GM23338 (cell line): ENCODE measurements at regions not wholly inside any gene's neighbourhood (a gene's known extent, or its start where the extent isn't known, plus 50 kb on each side); places are given as distances from the start of the nearest gene placed in this dataset.

ENCODE experiments used
- ATAC-seq: fragments of 200-7000 bp; cut with Tn5 transposase; 3 replicates; pipeline ENCODE4 v1.9.1; 2020
- DNase-seq: peaks from one replicate; pipeline ENCODE4 v3.0.0-alpha.2; 2015; ENCODE audit warnings: low spot score
- H2AFZ ChIP-seq: fragments of 200-600 bp; sonication (generic); 2 replicates; pipeline ENCODE4 v1.8.0; 2016; ENCODE audit warnings: antibody characterized with exemption, mild to moderate bottlenecking, moderate library complexity
- H3F3A ChIP-seq: fragments of 200-600 bp; sonication (generic); replicated peaks from 2 replicates; pipeline ENCODE4 v1.8.0; 2017; ENCODE audit warnings: antibody characterized with exemption, mixed run types, low read depth
- H3K27ac ChIP-seq: fragments of 200-600 bp; sonication (generic); 2 replicates; pipeline ENCODE4 v1.6.1; 2016; ENCODE audit warnings: low read depth
- H3K27me3 ChIP-seq: fragments of 200-600 bp; sonication (generic); 2 replicates; pipeline ENCODE4 v1.8.0; 2016; ENCODE audit warnings: mild to moderate bottlenecking, mixed run types, moderate library complexity; ENCODE audit not compliant: insufficient read depth
- H3K36me3 ChIP-seq: fragments of 200-600 bp; sonication (generic); 2 replicates; pipeline ENCODE4 v1.8.0; 2016; ENCODE audit warnings: mild to moderate bottlenecking; ENCODE audit not compliant: insufficient read depth
- H3K4me1 ChIP-seq: fragments of 200-600 bp; sonication (generic); 2 replicates; pipeline ENCODE4 v1.8.0; 2016; ENCODE audit warnings: mild to moderate bottlenecking, moderate library complexity; ENCODE audit not compliant: insufficient read depth
- H3K4me2 ChIP-seq: fragments of 200-600 bp; sonication (generic); 2 replicates; pipeline ENCODE4 v1.7.1; 2017; ENCODE audit warnings: mixed run types
- H3K4me3 ChIP-seq: fragments of 200-600 bp; sonication (generic); 2 replicates; pipeline ENCODE4 v1.6.1; 2016; ENCODE audit warnings: mixed run types
- H3K79me2 ChIP-seq: fragments of 200-600 bp; sonication (generic); replicated peaks from 2 replicates; pipeline ENCODE4 v1.8.0; 2017; ENCODE audit warnings: mild to moderate bottlenecking; ENCODE audit not compliant: insufficient read depth
- H3K9me2 ChIP-seq: fragments of 200-600 bp; sonication (generic); 2 replicates; pipeline ENCODE4 v1.8.0; 2017; ENCODE audit not compliant: insufficient read depth
- H4K20me1 ChIP-seq: fragments of 200-600 bp; sonication (generic); replicated peaks from 2 replicates; pipeline ENCODE4 v1.8.0; 2017; ENCODE audit warnings: mild to moderate bottlenecking; ENCODE audit not compliant: insufficient read depth
- H3K27ac Mint-ChIP-seq: 2 replicates; pipeline ENCODE4 v1.8.0; 2020; ENCODE audit warnings: inconsistent platforms, mild to moderate bottlenecking, moderate library complexity, mixed read lengths
- H3K27me3 Mint-ChIP-seq: 3 replicates; pipeline ENCODE4 v1.8.0; 2022; ENCODE audit warnings: low read depth, mild to moderate bottlenecking, moderate library complexity, mixed read lengths, inconsistent platforms; ENCODE audit not compliant: insufficient read depth, poor library complexity
- H3K36me3 Mint-ChIP-seq: 3 replicates; pipeline ENCODE4 v1.8.0; 2021; ENCODE audit warnings: low read depth, mild to moderate bottlenecking, inconsistent platforms, moderate library complexity, mixed read lengths
- H3K4me1 Mint-ChIP-seq: 3 replicates; pipeline ENCODE4 v1.8.0; 2020; ENCODE audit warnings: mild to moderate bottlenecking, inconsistent platforms, mixed read lengths
- H3K4me3 Mint-ChIP-seq: 3 replicates; pipeline ENCODE4 v1.8.0; 2021; ENCODE audit warnings: moderate library complexity, mild to moderate bottlenecking, inconsistent platforms, mixed read lengths
- H3K9me3 Mint-ChIP-seq: 3 replicates; pipeline ENCODE4 v1.8.0; 2020; ENCODE audit warnings: moderate library complexity, mild to moderate bottlenecking, inconsistent platforms, mixed read lengths
- CREB1 ChIP-seq: fragments of 250-450 bp; sonication (Bioruptor Pico); IDR thresholded peaks from 2 replicates; pipeline ENCODE4 v1.5.0; 2020; ENCODE audit warnings: low read depth, mild to moderate bottlenecking, moderate library complexity
- EZH2 ChIP-seq: fragments of 200-600 bp; sonication (generic); IDR thresholded peaks from one replicate; pipeline ENCODE4 v1.8.0; 2017; ENCODE audit warnings: antibody characterized with exemption, mild to moderate bottlenecking, low read depth; ENCODE audit not compliant: unreplicated experiment
- EZH2phosphoT487 ChIP-seq: fragments of 200-600 bp; sonication (generic); IDR thresholded peaks from one replicate; pipeline ENCODE4 v1.8.1; 2018; ENCODE audit warnings: antibody characterized with exemption; ENCODE audit not compliant: unreplicated experiment
- JUNB ChIP-seq: IDR thresholded peaks from one replicate; pipeline ENCODE4 v1.6.1; 2016; ENCODE audit warnings: antibody characterized with exemption; ENCODE audit not compliant: unreplicated experiment
- NANOG ChIP-seq: IDR thresholded peaks from 2 replicates; pipeline ENCODE4 v1.6.1; 2016; ENCODE audit warnings: antibody characterized with exemption, borderline replicate concordance
- POLR2AphosphoS5 ChIP-seq: IDR thresholded peaks from 2 replicates; pipeline ENCODE4 v1.6.1; 2016; ENCODE audit warnings: antibody characterized with exemption, low read depth
- STAT1 ChIP-seq: IDR thresholded peaks from one replicate; pipeline ENCODE4 v1.6.1; 2016; ENCODE audit warnings: antibody characterized with exemption; ENCODE audit not compliant: unreplicated experiment
- ZNF114 ChIP-seq: fragments of 250-450 bp; sonication (Bioruptor Pico); IDR thresholded peaks from 2 replicates; pipeline ENCODE4 v1.5.0; 2020; ENCODE audit warnings: mild to moderate bottlenecking, moderate library complexity
- ZNF331 ChIP-seq: fragments of 250-450 bp; sonication (Bioruptor Pico); IDR thresholded peaks from 2 replicates; pipeline ENCODE4 v1.5.0; 2020; ENCODE audit warnings: low read depth, mild to moderate bottlenecking, moderate library complexity
- TF ChIP-seq, protein P1 (sequence below): IDR thresholded peaks from one replicate; pipeline ENCODE4 v1.6.1; 2018; ENCODE audit warnings: antibody characterized with exemption; ENCODE audit not compliant: unreplicated experiment
- TF ChIP-seq, protein P2 (sequence below): IDR thresholded peaks from 2 replicates; pipeline ENCODE4 v1.6.1; 2016; ENCODE audit warnings: antibody characterized with exemption
- TF ChIP-seq, protein P3 (sequence below): fragments of 250-450 bp; sonication (Bioruptor Pico); IDR thresholded peaks from 2 replicates; pipeline ENCODE4 v1.5.0; 2020; ENCODE audit warnings: mild to moderate bottlenecking, moderate library complexity
- TF ChIP-seq, protein P4 (sequence below), 2 experiments: fragments of 200-600 bp in 1 of 2; sonication (generic) in 1 of 2; conservative IDR thresholded peaks; 2 replicates each; pipeline versions ENCODE4 v1.5.1 to v1.6.1; 2016 to 2017; ENCODE audit warnings: antibody characterized with exemption in 2 of 2, low read depth in 2 of 2, mild to moderate bottlenecking in 2 of 2, moderate library complexity in 1 of 2

DNA sequence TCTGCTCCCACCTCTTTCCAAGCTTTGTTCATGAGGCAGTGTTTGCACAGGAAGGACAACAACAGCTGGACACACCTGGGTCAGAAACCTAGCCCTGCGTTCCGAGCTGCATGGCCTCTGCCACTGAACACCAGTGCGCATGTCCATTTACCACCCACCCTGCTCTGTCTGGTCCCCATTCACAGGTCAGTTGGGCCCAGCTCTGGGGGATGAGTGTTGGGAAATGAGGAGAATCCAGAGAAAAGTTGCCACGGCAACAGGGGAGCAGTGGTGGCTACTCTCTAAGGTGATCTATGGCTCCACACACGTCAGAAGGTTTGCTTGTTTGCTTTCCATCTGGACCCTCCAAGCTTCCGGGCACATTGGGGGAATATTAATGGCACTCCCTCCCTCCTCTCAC lies 70.4 kb upstream of the ASIC2 start:
- ATAC-seq (no peak), DNase-seq (no peak)
- H3K4me2 ChIP-seq = 0 out of 2 replicates have a peak overlapping the region, but pooled peaks have one; percentile 2
- H3F3A ChIP-seq = no peaks in the 10 kb centered on the region
- peaks cover 12% of the 10 kb centered on the region; the same call in 1 of the 2 replicates for H3K4me1 ChIP-seq
- peaks cover 19% of the 10 kb centered on the region for H3K4me1 Mint-ChIP-seq
- no peaks in the 10 kb centered on the region for H3K36me3 ChIP-seq
- no peak overlapping the region for H2AFZ ChIP-seq
- peaks cover 38% of the 10 kb centered on the region; the same call in 1 of the 2 replicates for H3K9me2 ChIP-seq
- H3K27me3 ChIP-seq = no peaks in the 10 kb centered on the region
- H3K27me3 Mint-ChIP-seq = no peaks in the 10 kb centered on the region
- no peak overlapping the region for H3K27ac Mint-ChIP-seq
- H3K79me2 ChIP-seq = no peaks in the 10 kb centered on the region
- H3K27ac ChIP-seq = no peak overlapping the region
- H3K4me3 ChIP-seq = no peak overlapping the region
- no peaks in the 10 kb centered on the region; the same call in 2 of the 3 replicates for H3K9me3 Mint-ChIP-seq
- no peaks in the 10 kb centered on the region for H4K20me1 ChIP-seq
- TF ChIP-seq, protein P1, sequence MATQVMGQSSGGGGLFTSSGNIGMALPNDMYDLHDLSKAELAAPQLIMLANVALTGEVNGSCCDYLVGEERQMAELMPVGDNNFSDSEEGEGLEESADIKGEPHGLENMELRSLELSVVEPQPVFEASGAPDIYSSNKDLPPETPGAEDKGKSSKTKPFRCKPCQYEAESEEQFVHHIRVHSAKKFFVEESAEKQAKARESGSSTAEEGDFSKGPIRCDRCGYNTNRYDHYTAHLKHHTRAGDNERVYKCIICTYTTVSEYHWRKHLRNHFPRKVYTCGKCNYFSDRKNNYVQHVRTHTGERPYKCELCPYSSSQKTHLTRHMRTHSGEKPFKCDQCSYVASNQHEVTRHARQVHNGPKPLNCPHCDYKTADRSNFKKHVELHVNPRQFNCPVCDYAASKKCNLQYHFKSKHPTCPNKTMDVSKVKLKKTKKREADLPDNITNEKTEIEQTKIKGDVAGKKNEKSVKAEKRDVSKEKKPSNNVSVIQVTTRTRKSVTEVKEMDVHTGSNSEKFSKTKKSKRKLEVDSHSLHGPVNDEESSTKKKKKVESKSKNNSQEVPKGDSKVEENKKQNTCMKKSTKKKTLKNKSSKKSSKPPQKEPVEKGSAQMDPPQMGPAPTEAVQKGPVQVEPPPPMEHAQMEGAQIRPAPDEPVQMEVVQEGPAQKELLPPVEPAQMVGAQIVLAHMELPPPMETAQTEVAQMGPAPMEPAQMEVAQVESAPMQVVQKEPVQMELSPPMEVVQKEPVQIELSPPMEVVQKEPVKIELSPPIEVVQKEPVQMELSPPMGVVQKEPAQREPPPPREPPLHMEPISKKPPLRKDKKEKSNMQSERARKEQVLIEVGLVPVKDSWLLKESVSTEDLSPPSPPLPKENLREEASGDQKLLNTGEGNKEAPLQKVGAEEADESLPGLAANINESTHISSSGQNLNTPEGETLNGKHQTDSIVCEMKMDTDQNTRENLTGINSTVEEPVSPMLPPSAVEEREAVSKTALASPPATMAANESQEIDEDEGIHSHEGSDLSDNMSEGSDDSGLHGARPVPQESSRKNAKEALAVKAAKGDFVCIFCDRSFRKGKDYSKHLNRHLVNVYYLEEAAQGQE = no peak
- TF ChIP-seq ZNF114 (CRISPR knock-in tag) (no peak), POLR2AphosphoS5 (no peak), EZH2 (no peak), CREB1 (CRISPR knock-in tag) (no peak), JUNB (no peak), NANOG (no peak), EZH2phosphoT487 (no peak), STAT1 (no peak), ZNF331 (no peak)
- TF ChIP-seq, protein P2, sequence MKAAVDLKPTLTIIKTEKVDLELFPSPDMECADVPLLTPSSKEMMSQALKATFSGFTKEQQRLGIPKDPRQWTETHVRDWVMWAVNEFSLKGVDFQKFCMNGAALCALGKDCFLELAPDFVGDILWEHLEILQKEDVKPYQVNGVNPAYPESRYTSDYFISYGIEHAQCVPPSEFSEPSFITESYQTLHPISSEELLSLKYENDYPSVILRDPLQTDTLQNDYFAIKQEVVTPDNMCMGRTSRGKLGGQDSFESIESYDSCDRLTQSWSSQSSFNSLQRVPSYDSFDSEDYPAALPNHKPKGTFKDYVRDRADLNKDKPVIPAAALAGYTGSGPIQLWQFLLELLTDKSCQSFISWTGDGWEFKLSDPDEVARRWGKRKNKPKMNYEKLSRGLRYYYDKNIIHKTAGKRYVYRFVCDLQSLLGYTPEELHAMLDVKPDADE = no peak
- TF ChIP-seq, protein P3, sequence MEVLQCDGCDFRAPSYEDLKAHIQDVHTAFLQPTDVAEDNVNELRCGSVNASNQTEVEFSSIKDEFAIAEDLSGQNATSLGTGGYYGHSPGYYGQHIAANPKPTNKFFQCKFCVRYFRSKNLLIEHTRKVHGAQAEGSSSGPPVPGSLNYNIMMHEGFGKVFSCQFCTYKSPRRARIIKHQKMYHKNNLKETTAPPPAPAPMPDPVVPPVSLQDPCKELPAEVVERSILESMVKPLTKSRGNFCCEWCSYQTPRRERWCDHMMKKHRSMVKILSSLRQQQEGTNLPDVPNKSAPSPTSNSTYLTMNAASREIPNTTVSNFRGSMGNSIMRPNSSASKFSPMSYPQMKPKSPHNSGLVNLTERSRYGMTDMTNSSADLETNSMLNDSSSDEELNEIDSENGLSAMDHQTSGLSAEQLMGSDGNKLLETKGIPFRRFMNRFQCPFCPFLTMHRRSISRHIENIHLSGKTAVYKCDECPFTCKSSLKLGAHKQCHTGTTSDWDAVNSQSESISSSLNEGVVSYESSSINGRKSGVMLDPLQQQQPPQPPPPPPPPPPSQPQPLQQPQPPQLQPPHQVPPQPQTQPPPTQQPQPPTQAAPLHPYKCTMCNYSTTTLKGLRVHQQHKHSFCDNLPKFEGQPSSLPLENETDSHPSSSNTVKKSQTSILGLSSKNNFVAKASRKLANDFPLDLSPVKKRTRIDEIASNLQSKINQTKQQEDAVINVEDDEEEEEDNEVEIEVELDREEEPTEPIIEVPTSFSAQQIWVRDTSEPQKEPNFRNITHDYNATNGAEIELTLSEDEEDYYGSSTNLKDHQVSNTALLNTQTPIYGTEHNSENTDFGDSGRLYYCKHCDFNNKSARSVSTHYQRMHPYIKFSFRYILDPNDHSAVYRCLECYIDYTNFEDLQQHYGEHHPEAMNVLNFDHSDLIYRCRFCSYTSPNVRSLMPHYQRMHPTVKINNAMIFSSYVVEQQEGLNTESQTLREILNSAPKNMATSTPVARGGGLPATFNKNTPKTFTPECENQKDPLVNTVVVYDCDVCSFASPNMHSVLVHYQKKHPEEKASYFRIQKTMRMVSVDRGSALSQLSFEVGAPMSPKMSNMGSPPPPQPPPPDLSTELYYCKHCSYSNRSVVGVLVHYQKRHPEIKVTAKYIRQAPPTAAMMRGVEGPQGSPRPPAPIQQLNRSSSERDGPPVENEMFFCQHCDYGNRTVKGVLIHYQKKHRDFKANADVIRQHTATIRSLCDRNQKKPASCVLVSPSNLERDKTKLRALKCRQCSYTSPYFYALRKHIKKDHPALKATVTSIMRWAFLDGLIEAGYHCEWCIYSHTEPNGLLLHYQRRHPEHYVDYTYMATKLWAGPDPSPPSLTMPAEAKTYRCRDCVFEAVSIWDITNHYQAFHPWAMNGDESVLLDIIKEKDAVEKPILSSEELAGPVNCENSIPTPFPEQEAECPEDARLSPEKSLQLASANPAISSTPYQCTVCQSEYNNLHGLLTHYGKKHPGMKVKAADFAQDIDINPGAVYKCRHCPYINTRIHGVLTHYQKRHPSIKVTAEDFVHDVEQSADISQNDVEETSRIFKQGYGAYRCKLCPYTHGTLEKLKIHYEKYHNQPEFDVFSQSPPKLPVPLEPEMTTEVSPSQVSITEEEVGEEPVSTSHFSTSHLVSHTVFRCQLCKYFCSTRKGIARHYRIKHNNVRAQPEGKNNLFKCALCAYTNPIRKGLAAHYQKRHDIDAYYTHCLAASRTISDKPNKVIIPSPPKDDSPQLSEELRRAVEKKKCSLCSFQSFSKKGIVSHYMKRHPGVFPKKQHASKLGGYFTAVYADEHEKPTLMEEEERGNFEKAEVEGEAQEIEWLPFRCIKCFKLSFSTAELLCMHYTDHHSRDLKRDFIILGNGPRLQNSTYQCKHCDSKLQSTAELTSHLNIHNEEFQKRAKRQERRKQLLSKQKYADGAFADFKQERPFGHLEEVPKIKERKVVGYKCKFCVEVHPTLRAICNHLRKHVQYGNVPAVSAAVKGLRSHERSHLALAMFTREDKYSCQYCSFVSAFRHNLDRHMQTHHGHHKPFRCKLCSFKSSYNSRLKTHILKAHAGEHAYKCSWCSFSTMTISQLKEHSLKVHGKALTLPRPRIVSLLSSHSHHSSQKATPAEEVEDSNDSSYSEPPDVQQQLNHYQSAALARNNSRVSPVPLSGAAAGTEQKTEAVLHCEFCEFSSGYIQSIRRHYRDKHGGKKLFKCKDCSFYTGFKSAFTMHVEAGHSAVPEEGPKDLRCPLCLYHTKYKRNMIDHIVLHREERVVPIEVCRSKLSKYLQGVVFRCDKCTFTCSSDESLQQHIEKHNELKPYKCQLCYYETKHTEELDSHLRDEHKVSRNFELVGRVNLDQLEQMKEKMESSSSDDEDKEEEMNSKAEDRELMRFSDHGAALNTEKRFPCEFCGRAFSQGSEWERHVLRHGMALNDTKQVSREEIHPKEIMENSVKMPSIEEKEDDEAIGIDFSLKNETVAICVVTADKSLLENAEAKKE (CRISPR knock-in tag) = no peak
- TF ChIP-seq, protein P4, sequence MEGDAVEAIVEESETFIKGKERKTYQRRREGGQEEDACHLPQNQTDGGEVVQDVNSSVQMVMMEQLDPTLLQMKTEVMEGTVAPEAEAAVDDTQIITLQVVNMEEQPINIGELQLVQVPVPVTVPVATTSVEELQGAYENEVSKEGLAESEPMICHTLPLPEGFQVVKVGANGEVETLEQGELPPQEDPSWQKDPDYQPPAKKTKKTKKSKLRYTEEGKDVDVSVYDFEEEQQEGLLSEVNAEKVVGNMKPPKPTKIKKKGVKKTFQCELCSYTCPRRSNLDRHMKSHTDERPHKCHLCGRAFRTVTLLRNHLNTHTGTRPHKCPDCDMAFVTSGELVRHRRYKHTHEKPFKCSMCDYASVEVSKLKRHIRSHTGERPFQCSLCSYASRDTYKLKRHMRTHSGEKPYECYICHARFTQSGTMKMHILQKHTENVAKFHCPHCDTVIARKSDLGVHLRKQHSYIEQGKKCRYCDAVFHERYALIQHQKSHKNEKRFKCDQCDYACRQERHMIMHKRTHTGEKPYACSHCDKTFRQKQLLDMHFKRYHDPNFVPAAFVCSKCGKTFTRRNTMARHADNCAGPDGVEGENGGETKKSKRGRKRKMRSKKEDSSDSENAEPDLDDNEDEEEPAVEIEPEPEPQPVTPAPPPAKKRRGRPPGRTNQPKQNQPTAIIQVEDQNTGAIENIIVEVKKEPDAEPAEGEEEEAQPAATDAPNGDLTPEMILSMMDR (conservative IDR thresholded peaks at IDR 0.05; ENCODE audit: low read depth in 2 of 2) = no peak
- no peak overlapping the region for H3K4me3 Mint-ChIP-seq
- H3K36me3 Mint-ChIP-seq = no peaks in the 10 kb centered on the region
